GM23338 (cell line): ENCODE measurements at regions not wholly inside any gene's neighbourhood (a gene's known extent, or its start where the extent isn't known, plus 50 kb on each side); places are given as distances from the start of the nearest gene placed in this dataset.

Experiments used
- ATAC-seq: fragments of 200-7000 bp; cut with Tn5 transposase; 3 replicates; pipeline ENCODE4 v1.9.1; 2020
- DNase-seq: peaks from one replicate; pipeline ENCODE4 v3.0.0-alpha.2; 2015; ENCODE audit warnings: low spot score
- H2AFZ ChIP-seq: fragments of 200-600 bp; sonication (generic); 2 replicates; pipeline ENCODE4 v1.8.0; 2016; ENCODE audit warnings: antibody characterized with exemption, mild to moderate bottlenecking, moderate library complexity
- H3F3A ChIP-seq: fragments of 200-600 bp; sonication (generic); replicated peaks from 2 replicates; pipeline ENCODE4 v1.8.0; 2017; ENCODE audit warnings: antibody characterized with exemption, mixed run types, low read depth
- H3K27ac ChIP-seq: fragments of 200-600 bp; sonication (generic); 2 replicates; pipeline ENCODE4 v1.6.1; 2016; ENCODE audit warnings: low read depth
- H3K27me3 ChIP-seq: fragments of 200-600 bp; sonication (generic); 2 replicates; pipeline ENCODE4 v1.8.0; 2016; ENCODE audit warnings: mild to moderate bottlenecking, mixed run types, moderate library complexity; ENCODE audit not compliant: insufficient read depth
- H3K36me3 ChIP-seq: fragments of 200-600 bp; sonication (generic); 2 replicates; pipeline ENCODE4 v1.8.0; 2016; ENCODE audit warnings: mild to moderate bottlenecking; ENCODE audit not compliant: insufficient read depth
- H3K4me1 ChIP-seq: fragments of 200-600 bp; sonication (generic); 2 replicates; pipeline ENCODE4 v1.8.0; 2016; ENCODE audit warnings: mild to moderate bottlenecking, moderate library complexity; ENCODE audit not compliant: insufficient read depth
- H3K4me2 ChIP-seq: fragments of 200-600 bp; sonication (generic); 2 replicates; pipeline ENCODE4 v1.7.1; 2017; ENCODE audit warnings: mixed run types
- H3K4me3 ChIP-seq: fragments of 200-600 bp; sonication (generic); 2 replicates; pipeline ENCODE4 v1.6.1; 2016; ENCODE audit warnings: mixed run types
- H3K79me2 ChIP-seq: fragments of 200-600 bp; sonication (generic); replicated peaks from 2 replicates; pipeline ENCODE4 v1.8.0; 2017; ENCODE audit warnings: mild to moderate bottlenecking; ENCODE audit not compliant: insufficient read depth
- H3K9me2 ChIP-seq: fragments of 200-600 bp; sonication (generic); 2 replicates; pipeline ENCODE4 v1.8.0; 2017; ENCODE audit not compliant: insufficient read depth
- H4K20me1 ChIP-seq: fragments of 200-600 bp; sonication (generic); replicated peaks from 2 replicates; pipeline ENCODE4 v1.8.0; 2017; ENCODE audit warnings: mild to moderate bottlenecking; ENCODE audit not compliant: insufficient read depth
- H3K27ac Mint-ChIP-seq: 2 replicates; pipeline ENCODE4 v1.8.0; 2020; ENCODE audit warnings: inconsistent platforms, mild to moderate bottlenecking, moderate library complexity, mixed read lengths
- H3K27me3 Mint-ChIP-seq: 3 replicates; pipeline ENCODE4 v1.8.0; 2022; ENCODE audit warnings: low read depth, mild to moderate bottlenecking, moderate library complexity, mixed read lengths, inconsistent platforms; ENCODE audit not compliant: insufficient read depth, poor library complexity
- H3K36me3 Mint-ChIP-seq: 3 replicates; pipeline ENCODE4 v1.8.0; 2021; ENCODE audit warnings: low read depth, mild to moderate bottlenecking, inconsistent platforms, moderate library complexity, mixed read lengths
- H3K4me1 Mint-ChIP-seq: 3 replicates; pipeline ENCODE4 v1.8.0; 2020; ENCODE audit warnings: mild to moderate bottlenecking, inconsistent platforms, mixed read lengths
- H3K4me3 Mint-ChIP-seq: 3 replicates; pipeline ENCODE4 v1.8.0; 2021; ENCODE audit warnings: moderate library complexity, mild to moderate bottlenecking, inconsistent platforms, mixed read lengths
- H3K9me3 Mint-ChIP-seq: 3 replicates; pipeline ENCODE4 v1.8.0; 2020; ENCODE audit warnings: moderate library complexity, mild to moderate bottlenecking, inconsistent platforms, mixed read lengths
- CREB1 ChIP-seq: fragments of 250-450 bp; sonication (Bioruptor Pico); IDR thresholded peaks from 2 replicates; pipeline ENCODE4 v1.5.0; 2020; ENCODE audit warnings: low read depth, mild to moderate bottlenecking, moderate library complexity
- EZH2phosphoT487 ChIP-seq: fragments of 200-600 bp; sonication (generic); IDR thresholded peaks from one replicate; pipeline ENCODE4 v1.8.1; 2018; ENCODE audit warnings: antibody characterized with exemption; ENCODE audit not compliant: unreplicated experiment
- JUNB ChIP-seq: IDR thresholded peaks from one replicate; pipeline ENCODE4 v1.6.1; 2016; ENCODE audit warnings: antibody characterized with exemption; ENCODE audit not compliant: unreplicated experiment
- STAT1 ChIP-seq: IDR thresholded peaks from one replicate; pipeline ENCODE4 v1.6.1; 2016; ENCODE audit warnings: antibody characterized with exemption; ENCODE audit not compliant: unreplicated experiment
- ZNF114 ChIP-seq: fragments of 250-450 bp; sonication (Bioruptor Pico); IDR thresholded peaks from 2 replicates; pipeline ENCODE4 v1.5.0; 2020; ENCODE audit warnings: mild to moderate bottlenecking, moderate library complexity
- TF ChIP-seq, protein P1 (sequence below): IDR thresholded peaks from 2 replicates; pipeline ENCODE4 v1.6.1; 2016; ENCODE audit warnings: antibody characterized with exemption
- TF ChIP-seq, protein P2 (sequence below), 2 experiments: fragments of 200-600 bp in 1 of 2; sonication (generic) in 1 of 2; conservative IDR thresholded peaks; 2 replicates each; pipeline versions ENCODE4 v1.5.1 to v1.6.1; 2016 to 2017; ENCODE audit warnings: antibody characterized with exemption in 2 of 2, low read depth in 2 of 2, mild to moderate bottlenecking in 2 of 2, moderate library complexity in 1 of 2
- TF ChIP-seq, protein P3 (sequence below): IDR thresholded peaks from one replicate; pipeline ENCODE4 v1.6.1; 2018; ENCODE audit warnings: antibody characterized with exemption; ENCODE audit not compliant: unreplicated experiment
- TF ChIP-seq, protein P4 (sequence below): fragments of 250-450 bp; sonication (Bioruptor Pico); IDR thresholded peaks from 2 replicates; pipeline ENCODE4 v1.5.0; 2020; ENCODE audit warnings: mild to moderate bottlenecking, moderate library complexity

DNA sequence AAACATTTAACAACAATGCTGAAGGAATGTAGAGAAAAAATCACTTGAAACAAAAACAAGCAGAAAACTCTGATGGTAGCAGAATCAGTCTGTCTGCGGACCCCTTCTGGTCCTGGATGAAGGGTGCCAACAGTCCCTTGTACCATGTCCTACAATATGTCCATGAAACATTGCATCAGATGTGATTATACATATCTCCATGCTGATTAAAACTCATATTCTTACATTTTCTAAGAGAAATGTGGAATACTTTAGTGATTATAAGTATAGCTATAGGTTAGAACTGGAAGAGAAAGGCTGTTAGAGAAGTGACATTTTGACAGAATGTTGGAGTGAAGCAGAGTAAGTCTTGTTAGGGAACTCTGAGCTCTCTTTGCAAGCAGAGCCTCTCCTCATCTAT is 286.1 kb downstream of the SH3GL2 start:
- Histone ChIP-seq H3K27me3 (no peaks in the 10 kb centered on the region), H3F3A (no peaks in the 10 kb centered on the region), H3K4me3 (no peak overlapping the region), H3K9me2 (peaks cover 17% of the 10 kb centered on the region), H4K20me1 (no peaks in the 10 kb centered on the region), H3K4me1 (no peaks in the 10 kb centered on the region), H3K36me3 (no peaks in the 10 kb centered on the region), H3K79me2 (no peaks in the 10 kb centered on the region), H2AFZ (no peak overlapping the region), H3K27ac (no peak overlapping the region), H3K4me2 (no peak overlapping the region)
- no peaks in the 10 kb centered on the region for H3K36me3 Mint-ChIP-seq
- no peaks in the 10 kb centered on the region for H3K27me3 Mint-ChIP-seq
- ATAC-seq (no peak), DNase-seq (no peak)
- no peaks in the 10 kb centered on the region for H3K4me1 Mint-ChIP-seq
- TF ChIP-seq STAT1 (no peak), JUNB (no peak), EZH2phosphoT487 (no peak), ZNF114 (CRISPR knock-in tag) (no peak), CREB1 (CRISPR knock-in tag) (no peak)
- TF ChIP-seq, protein P1, sequence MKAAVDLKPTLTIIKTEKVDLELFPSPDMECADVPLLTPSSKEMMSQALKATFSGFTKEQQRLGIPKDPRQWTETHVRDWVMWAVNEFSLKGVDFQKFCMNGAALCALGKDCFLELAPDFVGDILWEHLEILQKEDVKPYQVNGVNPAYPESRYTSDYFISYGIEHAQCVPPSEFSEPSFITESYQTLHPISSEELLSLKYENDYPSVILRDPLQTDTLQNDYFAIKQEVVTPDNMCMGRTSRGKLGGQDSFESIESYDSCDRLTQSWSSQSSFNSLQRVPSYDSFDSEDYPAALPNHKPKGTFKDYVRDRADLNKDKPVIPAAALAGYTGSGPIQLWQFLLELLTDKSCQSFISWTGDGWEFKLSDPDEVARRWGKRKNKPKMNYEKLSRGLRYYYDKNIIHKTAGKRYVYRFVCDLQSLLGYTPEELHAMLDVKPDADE = no peak
- TF ChIP-seq, protein P2, sequence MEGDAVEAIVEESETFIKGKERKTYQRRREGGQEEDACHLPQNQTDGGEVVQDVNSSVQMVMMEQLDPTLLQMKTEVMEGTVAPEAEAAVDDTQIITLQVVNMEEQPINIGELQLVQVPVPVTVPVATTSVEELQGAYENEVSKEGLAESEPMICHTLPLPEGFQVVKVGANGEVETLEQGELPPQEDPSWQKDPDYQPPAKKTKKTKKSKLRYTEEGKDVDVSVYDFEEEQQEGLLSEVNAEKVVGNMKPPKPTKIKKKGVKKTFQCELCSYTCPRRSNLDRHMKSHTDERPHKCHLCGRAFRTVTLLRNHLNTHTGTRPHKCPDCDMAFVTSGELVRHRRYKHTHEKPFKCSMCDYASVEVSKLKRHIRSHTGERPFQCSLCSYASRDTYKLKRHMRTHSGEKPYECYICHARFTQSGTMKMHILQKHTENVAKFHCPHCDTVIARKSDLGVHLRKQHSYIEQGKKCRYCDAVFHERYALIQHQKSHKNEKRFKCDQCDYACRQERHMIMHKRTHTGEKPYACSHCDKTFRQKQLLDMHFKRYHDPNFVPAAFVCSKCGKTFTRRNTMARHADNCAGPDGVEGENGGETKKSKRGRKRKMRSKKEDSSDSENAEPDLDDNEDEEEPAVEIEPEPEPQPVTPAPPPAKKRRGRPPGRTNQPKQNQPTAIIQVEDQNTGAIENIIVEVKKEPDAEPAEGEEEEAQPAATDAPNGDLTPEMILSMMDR (conservative IDR thresholded peaks at IDR 0.05; ENCODE audit: low read depth in 2 of 2) = no peak
- TF ChIP-seq, protein P3, sequence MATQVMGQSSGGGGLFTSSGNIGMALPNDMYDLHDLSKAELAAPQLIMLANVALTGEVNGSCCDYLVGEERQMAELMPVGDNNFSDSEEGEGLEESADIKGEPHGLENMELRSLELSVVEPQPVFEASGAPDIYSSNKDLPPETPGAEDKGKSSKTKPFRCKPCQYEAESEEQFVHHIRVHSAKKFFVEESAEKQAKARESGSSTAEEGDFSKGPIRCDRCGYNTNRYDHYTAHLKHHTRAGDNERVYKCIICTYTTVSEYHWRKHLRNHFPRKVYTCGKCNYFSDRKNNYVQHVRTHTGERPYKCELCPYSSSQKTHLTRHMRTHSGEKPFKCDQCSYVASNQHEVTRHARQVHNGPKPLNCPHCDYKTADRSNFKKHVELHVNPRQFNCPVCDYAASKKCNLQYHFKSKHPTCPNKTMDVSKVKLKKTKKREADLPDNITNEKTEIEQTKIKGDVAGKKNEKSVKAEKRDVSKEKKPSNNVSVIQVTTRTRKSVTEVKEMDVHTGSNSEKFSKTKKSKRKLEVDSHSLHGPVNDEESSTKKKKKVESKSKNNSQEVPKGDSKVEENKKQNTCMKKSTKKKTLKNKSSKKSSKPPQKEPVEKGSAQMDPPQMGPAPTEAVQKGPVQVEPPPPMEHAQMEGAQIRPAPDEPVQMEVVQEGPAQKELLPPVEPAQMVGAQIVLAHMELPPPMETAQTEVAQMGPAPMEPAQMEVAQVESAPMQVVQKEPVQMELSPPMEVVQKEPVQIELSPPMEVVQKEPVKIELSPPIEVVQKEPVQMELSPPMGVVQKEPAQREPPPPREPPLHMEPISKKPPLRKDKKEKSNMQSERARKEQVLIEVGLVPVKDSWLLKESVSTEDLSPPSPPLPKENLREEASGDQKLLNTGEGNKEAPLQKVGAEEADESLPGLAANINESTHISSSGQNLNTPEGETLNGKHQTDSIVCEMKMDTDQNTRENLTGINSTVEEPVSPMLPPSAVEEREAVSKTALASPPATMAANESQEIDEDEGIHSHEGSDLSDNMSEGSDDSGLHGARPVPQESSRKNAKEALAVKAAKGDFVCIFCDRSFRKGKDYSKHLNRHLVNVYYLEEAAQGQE = no peak
- TF ChIP-seq, protein P4, sequence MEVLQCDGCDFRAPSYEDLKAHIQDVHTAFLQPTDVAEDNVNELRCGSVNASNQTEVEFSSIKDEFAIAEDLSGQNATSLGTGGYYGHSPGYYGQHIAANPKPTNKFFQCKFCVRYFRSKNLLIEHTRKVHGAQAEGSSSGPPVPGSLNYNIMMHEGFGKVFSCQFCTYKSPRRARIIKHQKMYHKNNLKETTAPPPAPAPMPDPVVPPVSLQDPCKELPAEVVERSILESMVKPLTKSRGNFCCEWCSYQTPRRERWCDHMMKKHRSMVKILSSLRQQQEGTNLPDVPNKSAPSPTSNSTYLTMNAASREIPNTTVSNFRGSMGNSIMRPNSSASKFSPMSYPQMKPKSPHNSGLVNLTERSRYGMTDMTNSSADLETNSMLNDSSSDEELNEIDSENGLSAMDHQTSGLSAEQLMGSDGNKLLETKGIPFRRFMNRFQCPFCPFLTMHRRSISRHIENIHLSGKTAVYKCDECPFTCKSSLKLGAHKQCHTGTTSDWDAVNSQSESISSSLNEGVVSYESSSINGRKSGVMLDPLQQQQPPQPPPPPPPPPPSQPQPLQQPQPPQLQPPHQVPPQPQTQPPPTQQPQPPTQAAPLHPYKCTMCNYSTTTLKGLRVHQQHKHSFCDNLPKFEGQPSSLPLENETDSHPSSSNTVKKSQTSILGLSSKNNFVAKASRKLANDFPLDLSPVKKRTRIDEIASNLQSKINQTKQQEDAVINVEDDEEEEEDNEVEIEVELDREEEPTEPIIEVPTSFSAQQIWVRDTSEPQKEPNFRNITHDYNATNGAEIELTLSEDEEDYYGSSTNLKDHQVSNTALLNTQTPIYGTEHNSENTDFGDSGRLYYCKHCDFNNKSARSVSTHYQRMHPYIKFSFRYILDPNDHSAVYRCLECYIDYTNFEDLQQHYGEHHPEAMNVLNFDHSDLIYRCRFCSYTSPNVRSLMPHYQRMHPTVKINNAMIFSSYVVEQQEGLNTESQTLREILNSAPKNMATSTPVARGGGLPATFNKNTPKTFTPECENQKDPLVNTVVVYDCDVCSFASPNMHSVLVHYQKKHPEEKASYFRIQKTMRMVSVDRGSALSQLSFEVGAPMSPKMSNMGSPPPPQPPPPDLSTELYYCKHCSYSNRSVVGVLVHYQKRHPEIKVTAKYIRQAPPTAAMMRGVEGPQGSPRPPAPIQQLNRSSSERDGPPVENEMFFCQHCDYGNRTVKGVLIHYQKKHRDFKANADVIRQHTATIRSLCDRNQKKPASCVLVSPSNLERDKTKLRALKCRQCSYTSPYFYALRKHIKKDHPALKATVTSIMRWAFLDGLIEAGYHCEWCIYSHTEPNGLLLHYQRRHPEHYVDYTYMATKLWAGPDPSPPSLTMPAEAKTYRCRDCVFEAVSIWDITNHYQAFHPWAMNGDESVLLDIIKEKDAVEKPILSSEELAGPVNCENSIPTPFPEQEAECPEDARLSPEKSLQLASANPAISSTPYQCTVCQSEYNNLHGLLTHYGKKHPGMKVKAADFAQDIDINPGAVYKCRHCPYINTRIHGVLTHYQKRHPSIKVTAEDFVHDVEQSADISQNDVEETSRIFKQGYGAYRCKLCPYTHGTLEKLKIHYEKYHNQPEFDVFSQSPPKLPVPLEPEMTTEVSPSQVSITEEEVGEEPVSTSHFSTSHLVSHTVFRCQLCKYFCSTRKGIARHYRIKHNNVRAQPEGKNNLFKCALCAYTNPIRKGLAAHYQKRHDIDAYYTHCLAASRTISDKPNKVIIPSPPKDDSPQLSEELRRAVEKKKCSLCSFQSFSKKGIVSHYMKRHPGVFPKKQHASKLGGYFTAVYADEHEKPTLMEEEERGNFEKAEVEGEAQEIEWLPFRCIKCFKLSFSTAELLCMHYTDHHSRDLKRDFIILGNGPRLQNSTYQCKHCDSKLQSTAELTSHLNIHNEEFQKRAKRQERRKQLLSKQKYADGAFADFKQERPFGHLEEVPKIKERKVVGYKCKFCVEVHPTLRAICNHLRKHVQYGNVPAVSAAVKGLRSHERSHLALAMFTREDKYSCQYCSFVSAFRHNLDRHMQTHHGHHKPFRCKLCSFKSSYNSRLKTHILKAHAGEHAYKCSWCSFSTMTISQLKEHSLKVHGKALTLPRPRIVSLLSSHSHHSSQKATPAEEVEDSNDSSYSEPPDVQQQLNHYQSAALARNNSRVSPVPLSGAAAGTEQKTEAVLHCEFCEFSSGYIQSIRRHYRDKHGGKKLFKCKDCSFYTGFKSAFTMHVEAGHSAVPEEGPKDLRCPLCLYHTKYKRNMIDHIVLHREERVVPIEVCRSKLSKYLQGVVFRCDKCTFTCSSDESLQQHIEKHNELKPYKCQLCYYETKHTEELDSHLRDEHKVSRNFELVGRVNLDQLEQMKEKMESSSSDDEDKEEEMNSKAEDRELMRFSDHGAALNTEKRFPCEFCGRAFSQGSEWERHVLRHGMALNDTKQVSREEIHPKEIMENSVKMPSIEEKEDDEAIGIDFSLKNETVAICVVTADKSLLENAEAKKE = no peak
- H3K9me3 Mint-ChIP-seq = no peaks in the 10 kb centered on the region
- H3K4me3 Mint-ChIP-seq = no peak overlapping the region
- no peak overlapping the region for H3K27ac Mint-ChIP-seq
